ENCODE measurements at regions not wholly inside any gene's neighbourhood (a gene's known extent, or its start where the extent isn't known, plus 50 kb on each side); places are given as distances from the start of the nearest gene placed in this dataset.

- ChIA-PET RAD21 (ENCODE audit: low non-redundant PET in 1 of 2, low total read pairs in 2 of 2, uncharacterized antibody in 2 of 2, unreplicated experiment in 2 of 2) (no interaction called here), POLR2A (no interaction called here), CTCF (no interaction called here)
- DNase-seq (ENCODE audit: low read depth, low spot score) (no peak), ATAC-seq (no peak)
- Histone ChIP-seq H3K4me3 (replicated peaks in 1 of 2; ENCODE audit: low read depth in 1 of 2, low read length in 2 of 2) (no peak overlapping the region), H3K9me3 (ENCODE audit: control insufficient read depth in 1 of 2, insufficient read depth in 1 of 2, low read depth in 1 of 2, low read length in 2 of 2) (no peaks in the 10 kb centered on the region), H3K27me3 (ENCODE audit: insufficient read depth, low read length) (0 out of 2 replicates have a peak, but pooled peaks cover 3% of the 10 kb centered on the region), H3K9ac (ENCODE audit: low read length) (no peak overlapping the region), H3K36me3 (ENCODE audit: control insufficient read depth in 1 of 2, insufficient read depth in 2 of 2, low read length in 2 of 2) (no peaks in the 10 kb centered on the region), H3K4me1 (ENCODE audit: control insufficient read depth in 1 of 2, insufficient read depth in 2 of 2, low read length in 2 of 2) (no peaks in the 10 kb centered on the region), H2AFZ (ENCODE audit: low read depth, low read length, poor library complexity, severe bottlenecking) (no peak overlapping the region), H3K27ac (ENCODE audit: low read depth, low read length) (no peak overlapping the region), H3K4me2 (ENCODE audit: low read length) (no peak overlapping the region), H4K20me1 (ENCODE audit: insufficient read depth) (no peaks in the 10 kb centered on the region), H3K9me2 (ENCODE audit: insufficient read depth) (no peaks in the 10 kb centered on the region), H3K79me2 (ENCODE audit: insufficient read depth, low read length) (no peaks in the 10 kb centered on the region)
- BruUV-seq (replicated peaks): no TSS peak
- TF ChIP-seq SIN3A (IDR thresholded peaks at IDR 0.05; ENCODE audit: low read depth): no peak
- intact Hi-C loops (cut with micrococcal nuclease): loop anchor here (10.0 kb wide), 1 partner anchor 478 kb away; the partner anchor contains the start of gene PBX3
These were observed 104.2 kb upstream of the MVB12B start for GRCh38 chr9:126222363-126222834.

- ATAC-seq: no peak
These were observed 103.7 kb upstream of the MVB12B start for GRCh38 chr9:126222835-126223431.

More at GRCh38 chr9:126222835-126223431, 103.7 kb upstream of the MVB12B start:
- Histone ChIP-seq H2AFZ (ENCODE audit: low read depth, low read length, poor library complexity, severe bottlenecking) (no peak overlapping the region), H3K27ac (ENCODE audit: low read depth, low read length) (no peak overlapping the region), H3K27me3 (ENCODE audit: insufficient read depth, low read length) (0 out of 2 replicates have a peak, but pooled peaks cover 3% of the 10 kb centered on the region), H3K4me3 (replicated peaks in 1 of 2; ENCODE audit: low read depth in 1 of 2, low read length in 2 of 2) (no peak overlapping the region), H3K79me2 (ENCODE audit: insufficient read depth, low read length) (no peaks in the 10 kb centered on the region), H3K9me2 (ENCODE audit: insufficient read depth) (no peaks in the 10 kb centered on the region), H3K9me3 (ENCODE audit: control insufficient read depth in 1 of 2, insufficient read depth in 1 of 2, low read depth in 1 of 2, low read length in 2 of 2) (no peaks in the 10 kb centered on the region), H4K20me1 (ENCODE audit: insufficient read depth) (no peaks in the 10 kb centered on the region), H3K36me3 (ENCODE audit: control insufficient read depth in 1 of 2, insufficient read depth in 2 of 2, low read length in 2 of 2) (no peaks in the 10 kb centered on the region), H3K9ac (ENCODE audit: low read length) (no peak overlapping the region), H3K4me2 (ENCODE audit: low read length) (no peak overlapping the region), H3K4me1 (ENCODE audit: control insufficient read depth in 1 of 2, insufficient read depth in 2 of 2, low read length in 2 of 2) (no peaks in the 10 kb centered on the region)
- RAD21 ChIA-PET (ENCODE audit: low non-redundant PET in 1 of 2, low total read pairs in 2 of 2, uncharacterized antibody in 2 of 2, unreplicated experiment in 2 of 2): no interaction called here
- intact Hi-C loops (cut with micrococcal nuclease): loop anchor here (10.0 kb wide), 1 partner anchor 478 kb away; the partner anchor contains the start of gene PBX3
- POLR2A ChIA-PET: no interaction called here
- TF ChIP-seq EGR1 (IDR thresholded peaks at IDR 0.05; ENCODE audit: low read depth) (no peak), REST (IDR thresholded peaks at IDR 0.05; ENCODE audit: low read depth) (no peak)
- no peak for DNase-seq (ENCODE audit: low read depth, low spot score)
- CTCF ChIA-PET: no interaction called here
- no TSS peak for BruUV-seq (replicated peaks)

All from HCT116 (cell line).